Epithelial cell of proximal tubule (primary cell): ENCODE measurements at regions not wholly inside any gene's neighbourhood (a gene's known extent, or its start where the extent isn't known, plus 50 kb on each side); places are given as distances from the start of the nearest gene placed in this dataset.
A peak's percentile ranks its signal among the peaks of the same experiment; 100 is the strongest.
"Not testable (repeated sequence)": the region's sequence is repeated elsewhere in the genome, so short reads cannot be mapped to it uniquely, and the experiment has no call there.

ENCODE experiments used
- DNase-seq: peaks from one replicate; pipeline ENCODE4 v3.0.0-alpha.2; 2011; ENCODE audit warnings: low read depth
- H3K4me3 ChIP-seq: 2 replicates; pipeline ENCODE4 v1.5.1; 2011; ENCODE audit warnings: low read depth, mild to moderate bottlenecking, low read length
- TF ChIP-seq, protein P1 (sequence below): conservative IDR thresholded peaks from 2 replicates; pipeline ENCODE4 v1.5.1; 2012; ENCODE audit warnings: low read depth, mild to moderate bottlenecking, low read length

- peak; percentile 72 for DNase-seq
Observed at GRCh38 chr15:29522373-29523276, 253.0 kb upstream of the NSMCE3 start.

GRCh38 chr15:29518442-29518841, 248.8 kb upstream of the NSMCE3 start:
- DNase-seq: peak; percentile 42
- TF ChIP-seq, protein P1, sequence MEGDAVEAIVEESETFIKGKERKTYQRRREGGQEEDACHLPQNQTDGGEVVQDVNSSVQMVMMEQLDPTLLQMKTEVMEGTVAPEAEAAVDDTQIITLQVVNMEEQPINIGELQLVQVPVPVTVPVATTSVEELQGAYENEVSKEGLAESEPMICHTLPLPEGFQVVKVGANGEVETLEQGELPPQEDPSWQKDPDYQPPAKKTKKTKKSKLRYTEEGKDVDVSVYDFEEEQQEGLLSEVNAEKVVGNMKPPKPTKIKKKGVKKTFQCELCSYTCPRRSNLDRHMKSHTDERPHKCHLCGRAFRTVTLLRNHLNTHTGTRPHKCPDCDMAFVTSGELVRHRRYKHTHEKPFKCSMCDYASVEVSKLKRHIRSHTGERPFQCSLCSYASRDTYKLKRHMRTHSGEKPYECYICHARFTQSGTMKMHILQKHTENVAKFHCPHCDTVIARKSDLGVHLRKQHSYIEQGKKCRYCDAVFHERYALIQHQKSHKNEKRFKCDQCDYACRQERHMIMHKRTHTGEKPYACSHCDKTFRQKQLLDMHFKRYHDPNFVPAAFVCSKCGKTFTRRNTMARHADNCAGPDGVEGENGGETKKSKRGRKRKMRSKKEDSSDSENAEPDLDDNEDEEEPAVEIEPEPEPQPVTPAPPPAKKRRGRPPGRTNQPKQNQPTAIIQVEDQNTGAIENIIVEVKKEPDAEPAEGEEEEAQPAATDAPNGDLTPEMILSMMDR: no peak
- H3K4me3 ChIP-seq: no peak overlapping the region

More at GRCh38 chr15:29522373-29523276, 253.0 kb upstream of the NSMCE3 start:
- peak overlapping the region; percentile 3 for H3K4me3 ChIP-seq
- TF ChIP-seq, protein P1: no peak

DNA sequence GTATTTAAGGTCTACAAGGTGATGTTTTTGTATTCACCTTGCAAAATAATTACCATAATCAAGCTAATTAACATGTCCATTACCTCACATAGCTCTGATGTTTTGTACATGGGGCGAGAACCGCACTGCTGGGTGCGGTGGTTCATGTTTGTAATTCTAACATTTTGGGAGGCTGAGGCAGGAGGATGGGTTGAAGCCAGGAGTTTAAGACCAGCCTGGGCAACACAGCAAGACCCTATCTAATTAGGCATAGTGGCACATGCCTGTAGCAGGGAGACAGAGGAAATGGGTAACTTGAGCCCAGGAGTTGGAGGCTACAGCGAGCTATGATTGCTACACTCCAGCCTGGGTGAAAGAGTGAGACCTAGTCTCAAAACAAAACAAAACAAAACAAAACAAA, 248.2 kb upstream of the NSMCE3 start:
- TF ChIP-seq, protein P1: no peak
- H3K4me3 ChIP-seq: no peak overlapping the region
- no peak for DNase-seq

- TF ChIP-seq, protein P1: no peak
- DNase-seq: no peak
- no peak overlapping the region for H3K4me3 ChIP-seq
Observed at GRCh38 chr15:29516929-29517328, 247.3 kb upstream of the NSMCE3 start.

GRCh38 chr15:29514926-29515325, 245.3 kb upstream of the NSMCE3 start:
- H3K4me3 ChIP-seq: no peak overlapping the region
- TF ChIP-seq, protein P1: no peak
- DNase-seq: no peak

GRCh38 chr15:29511663-29512062, 242.0 kb upstream of the NSMCE3 start:
- H3K4me3 ChIP-seq: no peak overlapping the region
- TF ChIP-seq, protein P1: no peak

DNA sequence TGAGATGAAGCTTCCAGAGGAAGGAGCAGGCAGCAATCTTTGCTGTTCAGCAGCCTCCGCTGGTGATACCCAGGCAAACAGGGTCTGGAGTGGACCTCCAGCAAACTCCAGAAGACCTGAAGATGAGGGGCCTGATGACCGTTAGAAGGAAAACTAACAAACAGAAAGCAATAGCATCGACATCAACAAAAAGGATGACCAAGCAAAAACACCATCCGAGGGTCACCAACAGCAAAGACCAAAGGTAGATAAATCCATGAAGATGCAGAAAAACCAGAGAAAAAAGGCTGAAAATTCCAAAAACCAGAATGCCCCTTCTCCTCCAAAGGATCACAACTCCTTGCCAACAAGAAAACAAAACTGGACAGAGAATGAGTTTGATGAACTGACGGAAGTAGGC, 235.9 kb upstream of the NSMCE3 start:
- H3K4me3 ChIP-seq, DNase-seq: not testable (repeated sequence)

More at GRCh38 chr15:29511663-29512062, 242.0 kb upstream of the NSMCE3 start:
- DNase-seq: no peak
